HG03045 (cell line): ENCODE measurements at regions not wholly inside any gene's neighbourhood (a gene's known extent, or its start where the extent isn't known, plus 50 kb on each side); places are given as distances from the start of the nearest gene placed in this dataset.
"Not testable (repeated sequence)": the region's sequence is repeated elsewhere in the genome, so short reads cannot be mapped to it uniquely, and the experiment has no call there.

ENCODE experiments used
- ATAC-seq: cut with Tn5 transposase; IDR thresholded peaks from one replicate; pipeline ENCODE4 v1.9.1; 2021; ENCODE audit warnings: mild to moderate bottlenecking, moderate library complexity; ENCODE audit not compliant: unreplicated experiment

DNA sequence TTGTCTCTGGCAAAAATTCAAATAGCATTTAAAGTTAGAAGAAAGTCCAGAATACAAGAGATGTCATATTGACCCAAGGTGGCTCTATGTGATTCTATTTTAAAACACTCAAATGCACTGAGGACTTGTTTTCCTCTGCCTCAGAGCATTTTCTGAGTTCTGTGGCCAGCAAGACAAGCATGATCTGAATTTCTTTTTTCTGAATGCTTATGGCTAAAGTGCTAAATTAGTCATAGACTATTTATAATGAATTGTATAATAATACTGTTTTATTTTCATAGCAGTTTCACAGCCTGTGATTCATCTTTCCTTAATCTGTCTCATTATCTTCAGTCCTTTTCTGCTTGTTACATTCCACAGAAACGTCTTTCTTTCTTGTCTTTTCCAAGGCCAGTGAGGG is 63.9 kb upstream of the SEC22B start:
- ATAC-seq, result not testable (repeated sequence)

DNA sequence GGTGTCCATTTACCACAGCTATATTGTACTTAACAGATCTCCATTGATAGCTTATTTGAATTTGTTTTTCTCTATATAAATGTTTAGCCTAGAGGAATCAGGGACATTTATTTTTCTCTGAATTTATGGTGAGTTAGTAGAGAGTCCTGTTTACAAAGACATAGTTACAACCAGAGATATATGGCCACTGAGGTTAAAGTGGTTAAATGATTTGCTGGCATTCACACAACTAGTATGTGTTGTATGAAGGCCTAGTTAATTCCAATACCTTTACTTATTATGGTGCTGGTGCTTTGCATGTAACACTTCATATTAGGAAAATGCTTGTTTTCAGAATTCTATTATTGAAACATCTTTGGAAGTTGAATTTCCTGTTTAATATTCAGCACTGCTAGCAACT is 63.0 kb upstream of the SEC22B start:
- ATAC-seq, result not testable (repeated sequence)

DNA sequence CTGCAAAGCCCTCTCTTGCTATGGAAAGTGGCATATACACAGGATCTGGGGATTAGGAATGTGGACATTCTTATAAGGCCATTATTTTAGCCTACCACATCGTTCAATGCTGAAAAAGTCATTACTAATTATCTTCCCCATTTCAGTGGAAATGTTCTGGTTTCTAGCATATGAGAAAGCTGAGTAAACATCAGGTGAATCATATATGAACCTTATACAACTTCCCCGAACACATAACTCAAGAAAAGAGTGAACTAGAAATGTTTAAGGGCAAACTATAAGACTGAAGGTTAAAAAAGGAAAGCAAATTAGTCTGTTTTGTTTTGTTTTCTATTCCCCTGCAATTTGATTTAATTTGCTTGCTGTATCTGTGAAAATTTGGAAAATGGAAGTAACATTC is 62.5 kb upstream of the SEC22B start:
- ATAC-seq, result not testable (repeated sequence)

DNA sequence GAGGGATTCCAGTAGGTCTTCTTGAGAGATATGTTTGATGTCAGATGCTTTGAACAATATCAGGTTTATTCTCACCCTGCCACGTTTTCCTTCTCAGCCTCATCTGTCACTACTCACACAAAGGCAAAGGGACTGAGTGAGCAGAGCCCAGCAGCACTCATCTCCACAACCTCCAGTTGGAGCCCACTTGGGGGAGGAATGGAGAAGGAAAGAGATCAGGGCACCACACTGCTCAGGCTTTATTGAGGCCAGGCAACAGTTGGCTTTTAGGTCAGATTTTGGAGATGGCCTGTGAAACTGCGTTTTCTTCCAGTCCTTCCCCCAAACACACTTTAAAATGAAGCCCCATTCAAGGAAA is 57.3 kb upstream of the SEC22B start:
- ATAC-seq, result not testable (repeated sequence)

DNA sequence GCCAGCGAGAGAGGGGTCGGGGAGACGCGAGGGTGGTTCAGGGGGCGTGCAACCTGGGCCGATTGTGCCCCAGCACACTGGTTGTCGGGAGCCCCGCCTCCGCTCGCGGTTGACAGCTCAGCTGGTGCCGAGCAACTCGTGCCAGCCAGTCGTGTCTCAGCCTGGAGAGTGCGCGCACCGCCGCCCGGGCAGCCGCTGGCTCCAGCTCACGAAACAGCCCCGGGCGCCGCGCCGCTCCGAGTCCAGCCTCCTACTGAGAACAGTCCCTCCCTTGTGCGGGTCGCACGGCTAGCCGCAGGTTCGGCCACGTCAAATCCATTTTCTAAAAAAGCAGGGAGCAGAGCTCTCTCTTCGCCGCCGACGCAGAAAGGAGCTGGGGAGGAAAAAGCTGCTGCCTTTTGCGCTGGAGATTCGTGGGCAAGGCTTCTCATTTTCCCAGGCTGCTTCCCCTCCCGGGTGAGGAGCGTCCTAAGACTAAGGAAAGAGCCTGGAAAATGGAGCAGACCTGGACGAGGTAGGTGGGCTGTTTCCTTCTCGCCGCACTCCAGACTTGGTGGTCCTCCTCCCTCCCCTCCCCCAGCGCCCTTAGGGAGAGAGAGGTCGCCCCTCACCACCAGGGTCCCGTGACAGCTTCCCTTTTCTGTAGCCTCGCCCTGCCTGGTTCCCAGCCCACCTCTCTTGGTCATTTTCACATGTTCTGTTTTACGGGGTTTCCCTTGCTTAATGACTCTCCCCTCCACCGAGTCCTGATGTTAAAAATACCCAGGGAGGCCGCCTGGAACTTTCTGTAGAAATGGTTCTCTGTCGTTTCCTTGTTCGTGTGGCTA is 56.7 kb upstream of the SEC22B start:
- not testable (repeated sequence) for ATAC-seq

DNA sequence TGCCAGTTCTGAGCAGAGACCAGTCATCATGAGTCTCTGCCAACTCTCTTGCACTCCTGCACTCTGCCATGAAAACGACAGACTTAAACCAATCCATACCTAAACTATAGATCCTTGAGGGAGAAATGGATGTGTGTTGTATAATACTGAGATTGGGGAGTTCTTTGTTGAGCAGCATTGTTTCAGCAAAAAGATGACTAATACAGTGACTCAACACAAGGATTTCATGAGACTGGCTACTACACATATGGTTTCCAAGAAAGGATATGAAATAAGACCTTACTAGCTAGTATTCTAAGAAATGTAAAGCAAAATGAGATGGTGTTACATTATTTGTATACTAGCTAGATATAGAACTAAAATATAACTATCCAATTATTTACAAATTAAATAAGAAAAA is 53.5 kb upstream of the SEC22B start:
- not testable (repeated sequence) for ATAC-seq
